ENCODE measurements at regions not wholly inside any gene's neighbourhood (a gene's known extent, or its start where the extent isn't known, plus 50 kb on each side); places are given as distances from the start of the nearest gene placed in this dataset.

DNA sequence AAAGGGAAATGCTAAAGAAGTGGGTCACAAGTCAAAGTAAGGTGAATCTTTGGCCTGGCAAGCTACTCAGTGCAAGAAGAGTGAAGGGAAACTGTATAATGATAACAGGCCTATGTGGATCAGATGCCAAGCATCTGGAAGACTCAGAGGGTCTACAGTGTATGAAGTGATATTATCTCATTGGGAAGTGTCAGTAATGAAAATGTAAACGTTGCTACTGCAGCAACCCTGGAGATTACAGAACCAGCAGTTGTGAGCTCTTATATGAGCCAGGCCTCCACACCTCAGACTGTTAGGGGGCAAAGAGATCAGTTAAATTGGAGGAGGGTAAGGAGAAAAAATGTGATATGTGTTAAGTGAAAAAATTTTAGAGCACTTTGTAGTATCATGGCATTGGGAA, 195.4 kb upstream of the DPH6 start:
- H3K4me3 ChIP-seq, result no peak overlapping the region
- no peaks in the 10 kb centered on the region for H3K9me3 ChIP-seq
- no peak overlapping the region for H3K27ac ChIP-seq
- intact Hi-C loops (cut with DNase I), result no loop called here
- TF ChIP-seq, protein P1, sequence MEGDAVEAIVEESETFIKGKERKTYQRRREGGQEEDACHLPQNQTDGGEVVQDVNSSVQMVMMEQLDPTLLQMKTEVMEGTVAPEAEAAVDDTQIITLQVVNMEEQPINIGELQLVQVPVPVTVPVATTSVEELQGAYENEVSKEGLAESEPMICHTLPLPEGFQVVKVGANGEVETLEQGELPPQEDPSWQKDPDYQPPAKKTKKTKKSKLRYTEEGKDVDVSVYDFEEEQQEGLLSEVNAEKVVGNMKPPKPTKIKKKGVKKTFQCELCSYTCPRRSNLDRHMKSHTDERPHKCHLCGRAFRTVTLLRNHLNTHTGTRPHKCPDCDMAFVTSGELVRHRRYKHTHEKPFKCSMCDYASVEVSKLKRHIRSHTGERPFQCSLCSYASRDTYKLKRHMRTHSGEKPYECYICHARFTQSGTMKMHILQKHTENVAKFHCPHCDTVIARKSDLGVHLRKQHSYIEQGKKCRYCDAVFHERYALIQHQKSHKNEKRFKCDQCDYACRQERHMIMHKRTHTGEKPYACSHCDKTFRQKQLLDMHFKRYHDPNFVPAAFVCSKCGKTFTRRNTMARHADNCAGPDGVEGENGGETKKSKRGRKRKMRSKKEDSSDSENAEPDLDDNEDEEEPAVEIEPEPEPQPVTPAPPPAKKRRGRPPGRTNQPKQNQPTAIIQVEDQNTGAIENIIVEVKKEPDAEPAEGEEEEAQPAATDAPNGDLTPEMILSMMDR (IDR thresholded peaks at IDR 0.05), result no peak
- TF ChIP-seq POLR2A (IDR thresholded peaks at IDR 0.05), result no peak
- WGBS, 2 donors, result 54 to 58% methylated on average over 1 of the region's 1 CpG
- H3K4me1 ChIP-seq, result peaks cover 0 to 8% (median 0%) of the 10 kb centered on the region in 3 donors
- no peaks in the 10 kb centered on the region for H3K27me3 ChIP-seq
- no peaks in the 10 kb centered on the region for H3K36me3 ChIP-seq
- DNase-seq, result no peak

DNA sequence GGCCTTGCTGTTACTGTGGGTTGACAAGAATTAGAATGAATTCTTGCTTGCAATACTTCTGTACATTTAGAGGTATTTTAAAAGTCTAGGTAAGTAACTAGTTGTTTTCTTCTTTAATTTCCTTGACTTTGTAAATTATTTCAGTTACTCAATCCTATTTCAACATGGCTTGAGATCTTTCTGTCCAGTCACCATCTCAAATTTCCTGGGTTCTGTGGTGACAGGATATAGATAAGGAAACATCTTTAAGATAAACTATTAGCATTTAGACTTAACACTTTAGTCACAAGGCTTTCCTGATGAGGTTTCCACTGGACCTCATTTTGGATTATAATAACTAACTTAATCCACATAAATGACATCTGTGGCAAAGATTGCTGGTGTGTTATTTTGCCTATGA, 195.9 kb upstream of the DPH6 start:
- no peak overlapping the region for H3K4me3 ChIP-seq
- intact Hi-C loops (cut with DNase I), result no loop called here
- no peaks in the 10 kb centered on the region for H3K27me3 ChIP-seq
- TF ChIP-seq POLR2A (IDR thresholded peaks at IDR 0.05), result no peak
- TF ChIP-seq, protein P1 (IDR thresholded peaks at IDR 0.05), result no peak
- no peak overlapping the region for H3K27ac ChIP-seq
- H3K36me3 ChIP-seq, result no peaks in the 10 kb centered on the region
- no peak for DNase-seq
- H3K9me3 ChIP-seq, result no peaks in the 10 kb centered on the region
- peaks cover 0 to 8% (median 0%) of the 10 kb centered on the region in 3 donors for H3K4me1 ChIP-seq

DNA sequence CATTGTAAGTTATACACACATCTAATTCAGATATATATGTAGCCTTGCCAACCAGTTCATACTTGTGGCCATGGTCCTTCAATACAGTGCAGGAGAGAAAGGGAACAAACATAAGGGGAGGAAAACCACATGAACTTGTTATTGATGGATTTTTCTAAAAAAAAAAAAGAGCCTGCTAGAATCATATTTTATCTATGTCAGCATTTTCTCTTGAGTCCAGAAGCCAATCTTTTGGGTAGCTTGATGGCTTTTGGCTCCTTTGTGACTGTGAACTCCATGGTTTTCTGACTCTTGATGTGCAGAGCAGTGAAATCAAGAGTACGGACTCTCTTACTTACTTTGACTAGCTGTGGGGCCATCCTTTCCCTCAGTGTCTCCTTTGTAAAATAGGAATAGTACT, 197.4 kb upstream of the DPH6 start:
- TF ChIP-seq POLR2A (IDR thresholded peaks at IDR 0.05), result no peak
- TF ChIP-seq, protein P1 (IDR thresholded peaks at IDR 0.05), result no peak
- no peaks in the 10 kb centered on the region for H3K9me3 ChIP-seq
- H3K4me1 ChIP-seq, result peaks cover 0 to under 1% (median 0%) of the 10 kb centered on the region in 3 donors
- DNase-seq, result no peak
- H3K36me3 ChIP-seq, result no peaks in the 10 kb centered on the region
- no peak overlapping the region for H3K27ac ChIP-seq
- WGBS, 2 donors, result 81 to 90% methylated on average over 1 of the region's 1 CpG
- H3K4me3 ChIP-seq, result no peak overlapping the region
- no peaks in the 10 kb centered on the region for H3K27me3 ChIP-seq
- intact Hi-C loops (cut with DNase I), result no loop called here

DNA sequence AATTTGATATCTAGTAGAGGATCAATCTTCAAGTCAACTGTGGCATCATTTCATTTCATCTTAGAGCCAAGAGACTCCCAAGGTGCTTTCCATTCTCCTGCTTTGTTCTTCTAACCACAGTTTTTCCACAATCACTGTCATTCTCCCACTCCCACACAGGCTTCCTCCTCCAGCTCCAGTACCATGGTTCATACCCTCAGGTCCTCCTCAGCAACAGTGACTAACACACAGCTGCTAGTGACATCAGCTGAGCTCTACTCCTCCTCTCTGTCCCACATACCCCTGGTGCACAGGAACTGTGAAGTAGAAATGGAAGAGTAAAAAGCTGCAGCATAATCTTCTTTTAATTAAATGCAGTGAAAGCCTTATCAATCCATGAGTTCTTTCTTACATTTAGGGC, 200.2 kb upstream of the DPH6 start:
- Histone ChIP-seq H3K9me3 (no peaks in the 10 kb centered on the region), H3K27ac (no peak overlapping the region), H3K4me1 (no peaks in the 10 kb centered on the region), H3K36me3 (no peaks in the 10 kb centered on the region), H3K27me3 (no peaks in the 10 kb centered on the region), H3K4me3 (no peak overlapping the region)
- TF ChIP-seq POLR2A (IDR thresholded peaks at IDR 0.05), result no peak
- TF ChIP-seq, protein P1 (IDR thresholded peaks at IDR 0.05), result no peak
- no peak for DNase-seq
- intact Hi-C loops (cut with DNase I), result no loop called here

DNA sequence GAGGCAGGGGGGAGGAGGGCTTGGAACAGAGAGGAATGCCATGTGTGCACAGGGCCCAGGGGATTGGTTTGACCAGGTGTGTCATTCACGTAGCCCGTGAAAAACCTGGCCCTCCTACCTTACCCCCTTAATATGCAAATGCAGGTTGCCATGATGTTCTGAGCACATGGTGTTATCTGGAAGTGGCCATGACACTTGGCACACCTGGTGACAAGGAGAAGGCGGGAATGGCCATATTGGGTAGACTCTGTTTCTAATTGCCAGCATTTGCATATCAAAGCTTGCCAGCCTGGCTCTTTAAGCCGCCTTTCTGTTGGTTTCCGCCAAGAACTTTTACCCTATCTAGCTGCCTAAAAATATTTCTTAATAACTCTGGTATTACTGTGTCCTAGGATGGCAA, 202.1 kb upstream of the DPH6 start:
- peaks cover 0 to 17% (median 0%) of the 10 kb centered on the region in 3 donors for H3K4me1 ChIP-seq
- H3K36me3 ChIP-seq, result no peaks in the 10 kb centered on the region
- intact Hi-C loops (cut with DNase I), result no loop called here
- DNase-seq, result no peak
- no peaks in the 10 kb centered on the region for H3K9me3 ChIP-seq
- no peaks in the 10 kb centered on the region for H3K27me3 ChIP-seq
- no peak for TF ChIP-seq POLR2A (IDR thresholded peaks at IDR 0.05)
- TF ChIP-seq, protein P1 (IDR thresholded peaks at IDR 0.05), result no peak
- H3K27ac ChIP-seq, result no peak overlapping the region
- H3K4me3 ChIP-seq, result no peak overlapping the region
- WGBS, 2 donors, result 92 to 97% methylated on average over 5 of the region's 5 CpGs

Measured in esophagus squamous epithelium (tissue), 5 donors.